Heart left ventricle (tissue), 16 donors: ENCODE measurements at regions not wholly inside any gene's neighbourhood (a gene's known extent, or its start where the extent isn't known, plus 50 kb on each side); places are given as distances from the start of the nearest gene placed in this dataset.
A peak's percentile ranks its signal among the peaks of the same experiment; 100 is the strongest.

ENCODE experiments used
- ATAC-seq, 4 donors: fragments of 200-7000 bp; cut with Tn5 transposase; one replicate each; pipeline ENCODE4 v1.9.1; 2020 to 2022; ENCODE audit warnings: moderate library complexity in 4 of 4, mild to moderate bottlenecking in 3 of 4, moderate number of reproducible peaks in 1 of 4
- DNase-seq, 5 donors: peaks; one replicate each; pipeline ENCODE4 v3.0.0-alpha.2; 2020
- H3K27ac ChIP-seq, 12 donors: fragments of 200-600 bp; sonication (generic) in 4 of 12; one replicate each; pipeline versions ENCODE4 v1.5.0 to v1.8.0; 2016 to 2022; ENCODE audit warnings: mild to moderate bottlenecking in 2 of 12
- H3K27me3 ChIP-seq, 9 donors: fragments of 200-600 bp; sonication (generic) in 2 of 9; one replicate each; pipeline versions ENCODE4 v1.5.1 to v1.8.0; 2016 to 2022; ENCODE audit warnings: mild to moderate bottlenecking in 3 of 9
- H3K36me3 ChIP-seq, 9 donors: fragments of 200-600 bp; sonication (generic) in 2 of 9; one replicate each; pipeline versions ENCODE4 v1.5.0 to v1.8.0; 2018 to 2022; ENCODE audit warnings: mild to moderate bottlenecking in 2 of 9
- H3K4me1 ChIP-seq, 12 donors: fragments of 200-600 bp; sonication (generic) in 4 of 12; one replicate each; pipeline versions ENCODE4 v1.5.0 to v1.8.0; 2016 to 2022; ENCODE audit warnings: mild to moderate bottlenecking in 3 of 12
- H3K4me3 ChIP-seq, 12 donors: fragments of 200-600 bp; sonication (generic) in 4 of 12; one replicate each; pipeline versions ENCODE4 v1.5.0 to v1.8.0; 2017 to 2022; ENCODE audit warnings: mild to moderate bottlenecking in 9 of 12, moderate library complexity in 4 of 12
- H3K9me3 ChIP-seq, 12 donors: fragments of 200-600 bp; sonication (generic) in 4 of 12; one replicate each; pipeline versions ENCODE4 v1.5.0 to v1.8.0; 2016 to 2022; ENCODE audit warnings: mild to moderate bottlenecking in 1 of 12
- CTCF ChIP-seq, 12 donors: fragments of 200-600 bp; sonication (generic) in 4 of 12; IDR thresholded peaks; one replicate each; pipeline versions ENCODE4 v1.5.0 to v1.8.0; 2018 to 2022; ENCODE audit warnings: antibody characterized with exemption in 12 of 12, mild to moderate bottlenecking in 5 of 12
- POLR2A ChIP-seq, 2 donors: fragments of 450-650 bp; IDR thresholded peaks; one replicate each; pipeline ENCODE4 v1.6.1; 2017; ENCODE audit warnings: antibody characterized with exemption in 2 of 2, mild to moderate bottlenecking in 2 of 2, moderate library complexity in 2 of 2
- WGBS, 4 donors: extraction: QIAGEN DNeasy Blood & Tissue Kit in 2 of 4; methylation state at CpG; one replicate each; pipeline versions ENCODE4 v1.1.5 to v1.1.7; 2013 to 2018; 5-methylcytosine and 5-hydroxymethylcytosine counted together
- intact Hi-C, 10 donors: fragments of 100-400 bp; cut with DNase I; formaldehyde crosslinking; loops; one replicate each; pipeline versions ENCODE4 v1.11.1 to v1.14.2; 2022
- donor health status: ischemic (EF 13 %, LVEDD 7.1; RV severe dilation, severe dysfunction).
- donor health status: healthy with polysubstance abuse.
- donor health status: DM: no; HTN: yes; CAD: no.
- donor health status: DM: no; HTN: no; CAD: no.
- donor health status: ischemic (EF 25% LVEDD 6.9; RV normal size, moderate dysfunction).
- donor health status: ischemic (EF 25% LVEDD 5.7; RV mildly dilated, moderate dysfunction).
- donor health status: healthy.
- donor health status: DM: yes; HTN: yes; CAD: no.
- donor health status: ischemic (EF 35%, LVEDD 5.7; RV mildly dilated, moderate dysfunction).
- donor health status: nonischemic (EF 11% LVEDD 7.7; RV severe dilation, severe dysfunction).
- donor health status: DM: yes; HTN: yes; CAD: no.
- donor health status: PGD.
- donor health status: ischemic (EF 29% LVEDD 5.4; RV normal size, mild dysfunction).
- donor health status: nonischemic (EF 23%, LVEDD 6.1; RV moderate dilation, normal function).

GRCh38 chr5:10133830-10134229 lies 115.9 kb downstream of the ATPSCKMT start:
- intact Hi-C loops: loop anchor here in 1 of 10 donors (10.0 kb wide), 1 partner anchor 589 kb away; the partner anchor contains the start of gene SEMA5A
- Histone ChIP-seq H3K27me3 (no peaks in the 10 kb centered on the region), H3K9me3 (no peaks in the 10 kb centered on the region), H3K36me3 (no peaks in the 10 kb centered on the region), H3K4me1 (no peaks in the 10 kb centered on the region), H3K4me3 (no peak overlapping the region), H3K27ac (no peak overlapping the region)
- WGBS, 4 donors: 5 to 39% (median 24%) methylated on average over 2 of the region's 2 CpGs
- no peak for TF ChIP-seq POLR2A (IDR thresholded peaks at IDR 0.05)
- TF ChIP-seq CTCF (IDR thresholded peaks at IDR 0.05): no peak
- DNase-seq (no peak), ATAC-seq (no peak)

GRCh38 chr5:10130881-10131280 lies 118.8 kb downstream of the ATPSCKMT start:
- DNase-seq (no peak), ATAC-seq (no peak)
- Histone ChIP-seq H3K36me3 (no peaks in the 10 kb centered on the region), H3K9me3 (no peaks in the 10 kb centered on the region), H3K27me3 (no peaks in the 10 kb centered on the region), H3K4me3 (no peak overlapping the region), H3K4me1 (no peaks in the 10 kb centered on the region), H3K27ac (no peak overlapping the region)
- intact Hi-C loops: loop anchor here in 1 of 10 donors (10.0 kb wide), 1 partner anchor 586 kb away; the partner anchor contains the start of gene SEMA5A
- 47 to 57% (median 49%) methylated on average over 3 of the region's 3 CpGs for WGBS, 4 donors
- TF ChIP-seq CTCF (IDR thresholded peaks at IDR 0.05): no peak
- TF ChIP-seq POLR2A (IDR thresholded peaks at IDR 0.05): no peak

GRCh38 chr5:10126900-10127299 lies 122.8 kb downstream of the ATPSCKMT start:
- no peak overlapping the region for H3K4me3 ChIP-seq
- H3K27me3 ChIP-seq: no peaks in the 10 kb centered on the region
- no peaks in the 10 kb centered on the region for H3K36me3 ChIP-seq
- H3K4me1 ChIP-seq: peaks cover 0 to 10% (median 2%) of the 10 kb centered on the region in 12 donors
- WGBS, 4 donors: 96 to 100% (median 97%) methylated on average over 4 to 6 of the region's 6 CpGs
- TF ChIP-seq POLR2A (IDR thresholded peaks at IDR 0.05) (no peak), CTCF (IDR thresholded peaks at IDR 0.05) (no peak)
- intact Hi-C loops: no loop called here
- peak in 1 of 4 donors; percentile 14 for ATAC-seq
- no peaks in the 10 kb centered on the region for H3K9me3 ChIP-seq
- no peak for DNase-seq
- H3K27ac ChIP-seq: no peak overlapping the region

- WGBS, 4 donors: 87 to 97% (median 96%) methylated on average over 9 of the region's 9 CpGs
- intact Hi-C loops: no loop called here
Measured at GRCh38 chr5:10125116-10125515, 124.6 kb downstream of the ATPSCKMT start.

More at GRCh38 chr5:10125116-10125515, 124.6 kb downstream of the ATPSCKMT start:
- Histone ChIP-seq H3K36me3 (no peaks in the 10 kb centered on the region), H3K4me3 (no peak overlapping the region), H3K9me3 (no peaks in the 10 kb centered on the region), H3K27ac (no peak overlapping the region), H3K4me1 (peaks cover 0 to 10% (median 2%) of the 10 kb centered on the region in 12 donors), H3K27me3 (no peaks in the 10 kb centered on the region)
- ATAC-seq: no peak
- DNase-seq: no peak
- no peak for TF ChIP-seq CTCF (IDR thresholded peaks at IDR 0.05)
- TF ChIP-seq POLR2A (IDR thresholded peaks at IDR 0.05): no peak
